Dedifferentiated amniotic fluid mesenchymal stem cell (primary cell): ENCODE measurements at regions not wholly inside any gene's neighbourhood (a gene's known extent, or its start where the extent isn't known, plus 50 kb on each side); places are given as distances from the start of the nearest gene placed in this dataset.
"Not testable (repeated sequence)": the region's sequence is repeated elsewhere in the genome, so short reads cannot be mapped to it uniquely, and the experiment has no call there.

Source experiments
- DNase-seq: peaks from one replicate; pipeline ENCODE4 v3.0.0-alpha.2; 2016; ENCODE audit errors: extremely low spot score

DNA sequence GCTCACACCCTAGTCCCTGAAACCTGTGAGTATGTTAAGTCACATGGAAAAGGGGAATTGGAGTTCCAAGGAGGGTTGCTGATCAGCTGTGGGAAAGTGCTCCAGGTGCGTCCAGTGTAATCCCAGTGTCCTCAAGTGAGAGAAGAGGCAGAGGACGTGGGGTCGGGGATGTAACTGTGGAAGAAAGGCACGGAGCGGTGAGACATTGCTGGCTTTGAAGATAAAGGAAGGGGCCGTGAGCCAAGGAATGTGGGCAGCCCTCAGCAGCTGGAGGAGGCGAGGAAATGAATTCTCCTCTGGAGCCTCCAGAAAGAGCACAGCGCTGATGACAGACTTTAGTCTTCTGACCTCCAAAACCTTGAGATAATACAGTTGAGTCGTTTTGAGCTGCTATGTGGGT is 191.6 kb upstream of the TMEM132C start:
- no peak for DNase-seq

DNA sequence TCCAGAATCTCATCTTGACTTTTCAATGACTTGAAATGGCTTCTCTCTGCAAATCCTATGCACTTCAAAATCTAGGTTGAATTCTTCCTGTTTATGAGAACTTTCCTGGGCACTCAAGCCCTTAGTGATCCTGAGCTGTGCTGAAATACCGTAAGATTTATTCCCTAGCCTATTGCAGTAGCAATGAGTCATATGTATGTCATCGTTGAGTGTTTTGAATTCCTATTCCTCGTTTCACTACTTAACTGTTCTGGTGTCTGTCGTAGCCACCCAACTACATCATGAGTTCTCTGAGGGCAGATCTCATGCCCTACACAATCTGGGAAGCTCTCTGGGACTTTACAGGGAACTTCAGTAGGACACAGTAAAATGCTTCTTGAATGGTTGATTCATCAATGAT is 190.8 kb upstream of the TMEM132C start:
- peak; percentile 87 for DNase-seq

DNA sequence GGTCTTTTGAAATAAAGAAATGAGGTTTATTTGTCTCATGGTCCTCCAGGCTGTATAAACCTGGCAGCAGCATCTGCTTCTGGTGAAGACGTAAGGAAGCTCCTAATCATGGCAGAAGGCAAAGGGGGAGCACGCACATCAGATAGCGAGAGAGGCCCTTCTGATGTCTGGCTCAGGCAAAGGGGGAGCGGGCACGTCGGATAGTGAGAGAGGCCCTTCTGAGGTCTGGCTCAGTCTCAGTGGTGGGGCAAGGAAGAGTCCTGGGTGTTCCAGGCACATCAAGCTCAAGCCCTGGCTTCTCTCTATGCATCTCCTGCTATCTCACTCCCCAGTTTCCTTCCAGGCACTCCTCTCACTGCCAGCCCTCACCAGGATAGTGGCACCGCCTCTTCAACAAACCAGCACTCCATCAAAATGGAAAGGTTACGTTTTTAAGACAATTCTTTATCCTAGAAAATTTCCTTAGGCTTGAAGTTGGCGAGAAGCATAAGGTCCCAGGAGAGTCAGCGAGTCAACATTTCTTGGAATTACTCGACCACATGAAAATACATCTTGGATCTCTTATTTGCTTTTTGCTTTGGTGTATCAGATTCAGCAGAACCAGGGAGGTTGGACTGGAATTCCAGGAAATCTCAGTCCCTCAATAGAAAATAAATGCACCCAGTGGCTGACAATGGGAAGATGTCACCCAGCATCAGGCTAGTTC is 189.6 kb upstream of the TMEM132C start:
- DNase-seq = no peak

DNA sequence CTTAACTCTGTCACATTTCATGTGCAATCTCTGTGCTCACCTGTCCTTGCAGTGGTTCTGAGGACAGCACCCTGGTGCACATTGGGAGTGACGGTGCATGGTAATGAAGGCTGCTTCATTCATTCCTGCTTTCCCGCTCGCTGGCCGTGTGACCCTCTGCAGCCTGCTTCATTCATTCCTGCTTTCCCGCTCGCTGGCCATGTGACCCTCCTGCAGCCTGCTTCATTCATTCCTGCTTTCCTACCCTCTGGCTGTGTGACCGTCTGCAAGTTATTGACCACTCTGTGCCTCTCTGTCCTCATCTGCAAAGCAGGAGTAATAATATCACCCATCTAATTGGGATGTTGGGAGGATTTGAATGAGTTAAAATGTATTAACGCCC is 189.1 kb upstream of the TMEM132C start:
- DNase-seq = no peak

DNA sequence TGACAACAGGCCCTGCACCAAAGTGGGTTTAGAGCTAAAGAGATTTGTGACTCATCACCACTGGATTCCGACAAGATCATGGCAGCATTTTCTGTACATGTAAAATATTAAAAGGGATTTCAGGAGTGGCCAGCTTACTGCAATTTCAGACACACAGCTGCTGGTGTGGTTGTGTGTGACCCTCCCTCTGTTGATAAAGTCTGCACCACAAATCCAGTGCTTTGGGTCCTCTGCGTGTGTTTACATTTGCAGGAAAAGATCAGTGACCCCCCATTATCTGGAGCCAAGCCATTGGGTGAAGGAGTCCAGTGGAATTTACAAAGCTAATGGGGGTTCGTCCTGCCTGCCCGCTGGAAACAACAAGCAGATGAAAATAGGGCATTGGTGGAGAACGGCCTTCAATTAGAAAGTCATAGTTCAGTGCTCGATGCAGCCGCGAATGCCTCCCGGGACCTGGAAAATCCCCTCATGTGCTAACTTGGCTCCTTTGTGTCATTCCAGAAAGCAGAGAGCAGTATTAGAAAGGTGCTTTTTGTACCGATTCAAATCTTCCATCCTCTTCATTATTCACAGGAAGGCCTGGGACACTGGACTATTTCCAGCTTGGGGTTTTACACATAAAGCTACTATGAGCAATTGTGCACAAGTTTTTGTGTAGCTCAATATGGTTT is 188.5 kb upstream of the TMEM132C start:
- DNase-seq = no peak

DNA sequence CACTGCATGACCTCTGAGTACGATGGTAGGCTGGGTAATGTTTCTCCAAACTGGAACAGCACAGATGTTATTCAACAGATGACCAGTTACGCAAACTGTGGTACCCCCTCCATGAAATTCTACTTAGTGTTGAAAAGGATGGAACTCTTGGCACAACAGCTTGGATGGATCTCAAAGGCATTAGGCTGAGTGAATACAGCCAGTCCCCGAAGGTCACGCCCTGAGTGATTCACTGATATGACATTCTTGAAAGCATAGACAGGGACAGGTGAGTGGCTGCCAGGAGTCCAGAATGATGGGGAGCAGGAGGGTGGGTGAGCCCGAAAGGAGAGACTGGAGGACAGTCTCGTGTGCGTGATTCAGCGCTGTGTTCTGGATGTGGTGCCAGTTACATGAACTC is 187.5 kb upstream of the TMEM132C start:
- DNase-seq = no peak

DNA sequence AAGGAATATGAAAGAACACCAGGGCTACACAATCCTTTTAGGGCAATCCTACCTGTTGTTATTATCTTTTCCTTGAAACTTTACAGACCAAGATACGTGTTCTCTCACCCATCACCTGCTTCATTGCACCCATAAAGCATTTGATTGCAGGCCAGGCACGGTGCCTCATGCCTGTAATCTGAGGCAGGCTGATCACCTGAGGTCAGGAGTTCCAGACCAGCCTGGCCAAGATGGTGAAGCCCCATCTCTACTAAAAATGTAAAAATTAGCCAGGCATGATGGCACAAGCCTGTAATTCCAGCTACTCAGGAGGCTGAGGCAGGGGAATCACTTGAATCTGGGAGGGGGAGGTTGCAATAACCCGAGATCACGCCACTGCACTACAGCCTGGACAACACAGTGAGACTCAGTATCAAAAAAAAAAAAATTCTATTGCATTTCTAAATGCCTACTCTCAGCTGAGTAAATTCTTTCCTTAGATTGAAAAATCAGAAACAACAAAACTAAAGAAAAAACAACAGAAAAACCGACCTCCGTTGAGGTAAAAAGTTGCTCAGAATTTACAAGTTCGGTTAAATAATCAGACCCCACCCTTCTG is 183.7 kb upstream of the TMEM132C start:
- no peak for DNase-seq

DNA sequence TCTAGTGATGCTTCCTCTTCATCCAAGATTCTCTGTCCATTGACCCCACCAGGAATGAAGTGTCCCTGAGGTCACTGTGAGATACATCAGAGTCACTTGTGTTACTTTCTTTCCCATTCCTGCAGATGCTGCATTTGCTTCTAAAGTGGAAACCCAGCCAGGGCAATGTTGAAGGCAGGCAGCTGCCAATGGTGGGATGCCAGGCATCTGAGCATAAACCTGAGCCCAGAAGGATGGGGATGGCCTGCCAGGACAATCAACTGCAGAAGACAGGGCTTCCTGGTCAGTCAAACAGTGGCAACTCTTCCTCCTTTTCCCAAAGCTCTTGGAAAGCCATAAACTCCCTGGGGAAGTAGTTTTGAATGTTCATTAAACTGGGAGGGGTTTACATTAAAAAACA is 178.0 kb upstream of the TMEM132C start:
- no peak for DNase-seq

DNA sequence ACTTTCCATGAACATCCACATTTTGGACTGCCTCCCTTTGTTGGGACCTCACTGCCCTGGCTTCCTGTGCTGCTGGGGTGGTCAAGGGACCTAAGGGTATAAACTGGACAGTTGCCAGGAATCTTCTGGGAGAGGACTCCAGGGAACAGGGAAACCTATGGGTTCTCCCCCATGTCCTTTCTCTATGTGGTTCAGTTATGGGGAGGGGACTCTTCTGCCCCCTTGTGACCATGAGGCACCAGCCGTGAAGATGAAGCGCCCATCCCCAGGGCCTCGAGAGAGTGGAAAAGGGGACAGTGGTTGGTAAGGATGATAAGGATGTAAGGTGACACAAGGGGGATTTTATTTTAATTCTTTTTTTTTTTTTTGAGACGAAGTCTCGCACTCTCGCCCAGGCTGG is 177.0 kb upstream of the TMEM132C start:
- DNase-seq = no peak

DNA sequence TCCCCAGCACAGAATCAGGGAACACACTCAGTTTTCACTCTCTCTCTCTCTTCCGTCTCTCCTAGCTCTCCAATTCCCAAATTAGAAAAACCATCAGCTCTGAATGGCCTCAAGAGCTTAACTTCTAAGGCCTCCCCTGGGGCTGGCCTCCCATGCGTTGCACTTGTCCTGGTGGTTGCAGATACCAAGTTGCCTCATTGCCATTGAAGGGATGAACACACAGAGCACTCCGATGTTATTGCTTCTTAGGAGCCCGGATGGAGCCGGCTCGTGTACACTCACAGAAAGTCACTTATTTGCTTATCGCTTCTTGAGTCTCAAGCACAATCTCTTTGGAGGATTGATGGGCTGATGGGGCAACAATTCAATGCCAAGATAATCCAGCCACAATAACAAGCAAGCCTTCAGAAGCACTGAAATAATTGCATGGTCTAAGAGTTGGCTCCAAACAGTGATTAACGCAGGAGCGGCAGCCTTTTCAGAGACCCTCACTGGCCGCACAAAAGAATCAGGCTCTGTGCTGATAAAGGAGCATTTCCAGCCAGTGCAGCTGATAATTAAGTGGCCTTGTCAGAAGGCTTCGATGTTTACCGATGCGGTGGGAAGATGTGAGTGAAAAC is 175.8 kb upstream of the TMEM132C start:
- DNase-seq = no peak

DNA sequence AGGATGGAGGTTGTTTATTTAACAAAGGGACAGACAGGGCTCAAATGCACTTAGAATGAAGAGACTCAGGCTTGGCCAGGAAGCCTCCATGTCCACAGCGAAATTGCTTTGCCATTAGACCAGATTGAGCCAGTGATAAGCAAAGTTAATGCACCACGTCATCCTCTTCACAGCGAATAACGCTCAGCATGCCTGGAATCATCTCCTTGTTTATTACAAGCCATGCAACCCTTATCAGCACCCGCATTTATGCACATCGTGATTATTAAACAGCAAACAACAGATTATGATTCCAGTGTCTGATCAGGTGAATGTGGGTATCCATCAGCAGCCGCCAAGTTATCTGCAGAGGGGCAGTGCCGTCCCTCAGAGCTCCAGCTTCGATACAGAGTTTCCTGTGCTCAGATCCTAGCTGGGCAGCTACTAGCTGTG is 175.0 kb upstream of the TMEM132C start:
- DNase-seq = no peak

DNA sequence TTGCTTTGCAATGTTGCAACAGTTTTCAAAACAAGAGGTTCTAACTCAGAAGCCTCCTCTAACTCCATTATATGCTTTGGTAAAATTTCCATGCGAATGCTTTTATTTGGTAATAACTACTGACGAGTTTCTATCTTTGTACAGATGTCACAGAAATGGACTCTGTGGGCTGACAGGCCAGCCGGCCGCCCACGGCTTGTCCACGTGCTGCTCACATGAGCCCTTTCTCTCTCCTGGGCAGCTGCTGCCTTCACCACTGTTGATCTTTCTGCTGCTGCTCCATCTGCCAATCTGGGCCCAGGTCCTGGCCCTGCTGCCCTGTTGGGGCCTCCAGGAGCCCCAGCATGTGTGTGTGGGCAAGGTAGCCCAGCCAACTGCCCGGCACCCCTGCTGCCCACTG is 168.2 kb upstream of the TMEM132C start:
- no peak for DNase-seq

DNA sequence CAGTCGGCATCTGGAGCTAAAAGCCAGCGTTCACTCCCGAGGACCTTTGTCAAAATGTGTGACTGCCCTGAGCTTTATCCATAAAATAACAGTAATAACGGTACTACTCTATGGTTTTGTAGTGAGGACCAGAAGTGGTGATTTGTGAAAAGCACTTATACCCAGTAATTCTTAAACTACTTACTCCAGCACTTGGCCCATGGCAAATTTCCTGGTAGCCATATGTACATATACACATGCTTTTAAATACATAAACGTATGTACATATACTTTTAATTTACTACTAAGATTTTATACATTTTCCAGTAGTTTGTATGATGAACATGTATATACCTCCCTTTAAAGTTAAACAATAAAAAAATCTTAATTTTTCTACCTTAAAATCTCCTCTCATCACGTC is 163.8 kb upstream of the TMEM132C start:
- DNase-seq = no peak

DNA sequence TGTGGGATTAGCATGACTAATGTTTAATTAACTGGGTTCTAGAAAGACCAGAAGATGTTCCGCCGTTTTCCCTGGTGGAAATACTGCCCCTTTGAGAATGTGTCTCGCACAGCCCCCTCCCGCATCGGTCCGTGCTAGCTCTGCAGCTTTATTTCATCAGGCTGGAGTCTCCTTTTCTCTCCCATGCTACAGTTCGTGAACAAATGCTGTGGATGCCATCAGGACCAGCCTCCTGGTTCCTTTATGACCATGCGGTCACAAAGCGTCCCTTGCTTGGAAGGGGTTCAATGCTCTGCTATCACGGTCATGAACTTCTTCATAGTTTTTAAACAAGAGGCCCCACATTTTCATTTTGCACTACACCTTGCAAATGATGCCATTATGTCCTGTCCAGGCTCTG is 157.7 kb upstream of the TMEM132C start:
- no peak for DNase-seq

DNA sequence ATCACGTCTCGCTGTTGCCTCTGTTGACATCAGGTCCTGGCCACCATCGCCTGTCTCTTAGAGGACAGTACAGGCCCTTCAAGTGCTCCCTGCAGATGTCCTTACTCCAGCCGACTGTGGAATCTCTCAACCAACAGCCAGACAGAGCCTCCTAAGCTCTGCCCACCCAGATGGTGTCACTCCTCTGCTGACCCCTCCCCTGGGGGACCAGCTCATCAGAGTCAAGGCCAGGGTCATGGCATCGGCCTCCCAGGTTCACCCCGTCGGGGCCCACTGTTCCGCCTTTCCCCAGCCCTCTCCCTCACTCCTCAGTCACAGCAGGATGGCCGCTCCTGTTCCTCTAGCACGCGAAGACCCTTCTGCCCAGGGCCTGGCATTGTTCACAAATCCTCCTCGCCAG is 157.3 kb upstream of the TMEM132C start:
- DNase-seq = no peak

DNA sequence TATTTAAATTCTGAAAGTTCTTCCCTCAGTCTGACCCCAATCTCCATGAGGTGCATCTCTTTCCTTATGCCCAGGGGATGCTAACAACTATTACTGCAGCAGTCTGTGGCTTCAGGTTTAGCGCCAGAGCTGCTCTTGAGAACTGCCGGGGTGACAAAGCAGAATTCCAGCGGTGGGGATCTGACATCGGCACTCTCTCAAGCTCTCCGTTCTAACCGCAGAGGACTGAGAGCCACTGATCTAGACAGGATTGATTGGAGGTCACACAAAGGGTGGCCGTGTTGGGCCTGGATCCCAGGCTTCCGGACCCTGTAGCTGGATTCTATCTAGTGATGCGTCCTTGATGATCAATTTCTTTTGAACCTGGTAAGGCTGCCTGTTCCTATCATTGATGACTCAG is 155.6 kb upstream of the TMEM132C start:
- no peak for DNase-seq

DNA sequence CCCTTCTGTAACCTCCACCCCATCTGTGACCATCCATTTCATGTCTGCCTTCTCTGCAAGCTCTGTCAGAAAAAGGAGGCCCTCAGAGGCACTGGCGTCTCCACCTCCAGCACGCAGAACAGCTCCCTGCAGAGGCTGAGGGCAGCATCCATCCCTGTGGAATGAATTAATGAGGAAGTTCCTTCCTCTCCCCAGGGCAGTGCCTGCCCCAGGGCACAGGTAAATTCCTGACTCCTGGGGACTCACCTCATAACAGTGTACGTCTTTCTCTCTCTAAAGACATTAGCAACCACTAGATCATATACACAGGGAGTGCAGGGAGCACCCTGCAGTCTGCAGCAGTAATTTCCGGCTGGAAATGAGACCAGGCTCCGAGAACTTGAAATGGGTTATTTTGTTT is 155.0 kb upstream of the TMEM132C start:
- DNase-seq = no peak

DNA sequence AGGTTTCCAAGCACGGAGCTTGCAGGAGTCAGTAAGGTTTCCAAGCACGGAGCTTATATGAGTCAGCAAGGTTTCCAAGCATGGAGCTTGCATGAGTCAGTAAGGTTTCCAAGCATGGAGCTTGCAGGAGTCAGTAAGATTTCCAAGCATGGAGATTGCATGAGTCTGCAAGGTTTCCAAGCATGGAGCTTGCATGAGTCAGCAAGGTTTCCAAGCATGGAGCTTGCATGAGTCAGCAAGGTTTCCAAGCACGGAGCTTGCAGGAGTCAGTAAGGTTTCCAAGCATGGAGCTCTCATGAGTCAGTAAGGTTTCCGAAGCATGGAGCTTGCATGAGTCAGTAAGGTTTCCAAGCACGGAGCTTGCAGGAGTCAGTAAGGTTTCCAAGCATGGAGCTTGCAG is 153.7 kb upstream of the TMEM132C start:
- not testable (repeated sequence) for DNase-seq

DNA sequence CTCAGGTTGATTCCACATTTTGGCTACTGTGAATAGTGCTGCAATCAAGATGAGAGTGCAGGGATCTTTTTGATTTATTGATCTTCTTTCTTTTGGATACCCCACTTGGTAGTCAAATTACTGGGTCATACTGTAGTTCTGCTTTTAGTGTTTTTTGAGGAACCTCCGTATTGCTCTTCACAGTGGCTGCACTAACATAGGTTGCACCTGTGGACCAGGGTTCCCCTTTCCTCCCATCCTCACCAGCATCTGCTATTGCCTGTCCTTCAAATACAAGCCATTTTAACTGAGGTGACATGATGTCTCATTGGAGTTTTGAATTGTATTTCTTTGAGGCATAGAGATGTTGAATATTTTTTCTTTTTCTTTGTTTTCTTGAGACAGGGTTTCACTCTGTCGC is 152.5 kb upstream of the TMEM132C start:
- DNase-seq = no peak

DNA sequence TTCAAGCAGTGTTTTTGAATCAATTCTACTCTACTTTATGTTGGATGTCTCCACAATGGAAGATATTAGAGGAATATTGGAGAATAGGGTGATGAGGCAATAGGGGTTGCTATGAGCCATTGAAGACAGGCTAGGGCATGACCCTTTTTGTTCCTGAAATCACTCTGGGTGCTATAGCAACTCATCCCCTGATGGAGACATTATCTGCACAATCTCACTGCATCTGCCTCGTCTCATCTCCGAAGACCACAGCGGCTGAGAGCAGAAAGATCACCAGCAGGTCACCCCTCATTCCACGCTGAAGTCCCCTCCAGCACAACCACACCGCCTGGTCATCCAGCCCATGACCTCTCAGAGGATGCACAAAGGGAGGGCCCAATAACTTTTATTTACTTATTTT is 150.4 kb upstream of the TMEM132C start:
- no peak for DNase-seq

DNA sequence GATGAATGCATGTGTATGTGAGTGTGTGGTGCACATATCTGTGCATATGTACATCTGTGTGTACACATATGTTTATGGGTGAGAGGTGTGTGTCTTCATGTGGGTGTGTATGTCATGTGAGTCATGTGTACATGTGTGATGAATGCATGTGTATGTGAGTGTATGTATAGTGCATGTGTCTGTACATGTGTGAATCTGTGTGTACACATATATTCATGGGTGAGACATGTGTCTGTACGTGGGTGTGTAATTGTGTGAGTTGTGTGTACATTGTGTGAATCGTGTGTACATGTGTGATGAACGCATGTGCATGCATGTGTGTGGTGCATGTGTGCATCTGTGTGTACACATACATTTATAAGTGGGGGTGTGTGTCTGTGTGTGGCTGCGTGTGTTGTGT is 146.9 kb upstream of the TMEM132C start:
- no peak for DNase-seq

DNA sequence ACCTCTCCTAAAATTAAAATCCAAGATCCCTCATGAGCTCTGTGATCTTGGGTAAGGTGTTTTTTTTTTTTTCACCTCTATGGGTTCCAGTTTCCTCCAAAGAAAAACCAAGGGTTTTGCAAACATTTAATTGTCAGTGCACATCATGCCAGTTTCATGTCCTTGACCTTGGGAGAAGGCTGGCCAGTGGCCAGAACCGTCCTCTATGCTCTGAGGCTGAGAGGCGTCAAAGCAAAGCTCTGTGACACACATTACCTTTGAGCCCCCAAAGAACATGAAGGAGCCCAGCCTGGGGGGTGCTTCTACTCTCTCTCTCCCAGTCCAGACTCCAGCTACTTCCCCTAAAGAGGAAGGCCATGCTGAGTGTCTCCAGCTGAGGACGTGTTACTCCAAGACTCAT is 145.5 kb upstream of the TMEM132C start:
- DNase-seq = no peak

DNA sequence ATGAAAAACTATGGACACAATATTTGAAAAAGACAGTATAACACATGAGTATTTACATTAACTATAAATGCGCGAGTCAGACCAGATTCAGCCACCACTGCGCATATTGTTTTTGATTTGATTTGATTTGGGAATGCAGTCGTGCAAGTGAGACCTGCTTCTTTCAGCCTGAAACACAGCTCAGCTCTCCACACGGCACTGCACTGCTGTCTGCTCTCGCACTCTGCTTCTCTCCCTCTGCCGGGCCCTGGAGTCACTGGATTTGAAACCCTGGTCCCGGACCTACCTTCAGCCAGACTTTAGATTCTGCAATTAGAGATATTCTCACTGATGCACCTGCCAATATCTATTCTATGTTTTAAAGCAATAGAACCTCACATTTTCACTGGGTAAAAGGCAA is 143.9 kb upstream of the TMEM132C start:
- DNase-seq = no peak
